ENCODE measurements at regions not wholly inside any gene's neighbourhood (a gene's known extent, or its start where the extent isn't known, plus 50 kb on each side); places are given as distances from the start of the nearest gene placed in this dataset.

- Histone ChIP-seq H3F3A (ENCODE audit: low read length, unreplicated experiment) (no peaks in the 10 kb centered on the region), H4K20me1 (ENCODE audit: low read length) (no peaks in the 10 kb centered on the region), H3K4me2 (ENCODE audit: low read length) (no peak overlapping the region), H3K36me3 (ENCODE audit: low read depth, low read length) (no peaks in the 10 kb centered on the region), H3K27ac (ENCODE audit: low read length) (no peak overlapping the region), H3K9me3 (ENCODE audit: low read length) (peaks cover 10% of the 10 kb centered on the region; the same call in 1 of the 2 replicates), H3K27me3 (ENCODE audit: low read length) (no peaks in the 10 kb centered on the region; the same call in 1 of the 2 replicates), H3K4me3 (ENCODE audit: low read length) (no peak overlapping the region), H2AFZ (ENCODE audit: low read length) (no peak overlapping the region), H3K9ac (ENCODE audit: low read length) (no peak overlapping the region), H3K79me2 (ENCODE audit: low read length) (no peaks in the 10 kb centered on the region), H3K9me2 (replicated peaks; ENCODE audit: low read length) (no peaks in the 10 kb centered on the region), H3K4me1 (ENCODE audit: insufficient read depth, low read length) (no peaks in the 10 kb centered on the region)
- intact Hi-C loops (cut with micrococcal nuclease), result no loop called here
- CTCF ChIA-PET, result no interaction called here
- no peak for DNase-seq
- TF ChIP-seq EZH2phosphoT487 (IDR thresholded peaks at IDR 0.05; ENCODE audit: borderline replicate concordance, low read length) (no peak), EZH2 (IDR thresholded peaks at IDR 0.05; ENCODE audit: low read length, unreplicated experiment) (no peak), CTCF (conservative IDR thresholded peaks at IDR 0.05; ENCODE audit: low read depth, low read length) (no peak)
- no TSS peak for BruUV-seq (replicated peaks)
- POLR2A ChIA-PET (ENCODE audit: unreplicated experiment), result no interaction called here
- no peak for ATAC-seq
These were observed 78.6 kb upstream of the CLPB start for GRCh38 chr11:72512956-72513355.

- intact Hi-C loops (cut with micrococcal nuclease), result no loop called here
- Histone ChIP-seq H3K4me2 (ENCODE audit: low read length) (no peak overlapping the region), H3K27ac (ENCODE audit: low read length) (no peak overlapping the region), H3K4me1 (ENCODE audit: insufficient read depth, low read length) (no peaks in the 10 kb centered on the region), H3K9me2 (replicated peaks; ENCODE audit: low read length) (no peaks in the 10 kb centered on the region), H3K9ac (ENCODE audit: low read length) (no peak overlapping the region), H3K9me3 (ENCODE audit: low read length) (peaks cover 10% of the 10 kb centered on the region; the same call in 1 of the 2 replicates), H2AFZ (ENCODE audit: low read length) (no peak overlapping the region), H3K79me2 (ENCODE audit: low read length) (no peaks in the 10 kb centered on the region), H3F3A (ENCODE audit: low read length, unreplicated experiment) (no peaks in the 10 kb centered on the region), H4K20me1 (ENCODE audit: low read length) (no peaks in the 10 kb centered on the region), H3K4me3 (ENCODE audit: low read length) (no peak overlapping the region), H3K27me3 (ENCODE audit: low read length) (no peaks in the 10 kb centered on the region; the same call in 1 of the 2 replicates), H3K36me3 (ENCODE audit: low read depth, low read length) (no peaks in the 10 kb centered on the region)
- TF ChIP-seq EZH2 (IDR thresholded peaks at IDR 0.05; ENCODE audit: low read length, unreplicated experiment) (no peak), EZH2phosphoT487 (IDR thresholded peaks at IDR 0.05; ENCODE audit: borderline replicate concordance, low read length) (no peak), CTCF (conservative IDR thresholded peaks at IDR 0.05; ENCODE audit: low read depth, low read length) (no peak)
- DNase-seq (no peak), ATAC-seq (no peak)
- no TSS peak for BruUV-seq (replicated peaks)
- ChIA-PET POLR2A (ENCODE audit: unreplicated experiment) (no interaction called here), CTCF (no interaction called here)
These were observed 77.2 kb upstream of the CLPB start for GRCh38 chr11:72511393-72512047.

- no peaks in the 10 kb centered on the region for H3F3A ChIP-seq (ENCODE audit: low read length, unreplicated experiment)
- no TSS peak for BruUV-seq (replicated peaks)
- H3K9me2 ChIP-seq (replicated peaks; ENCODE audit: low read length), result no peaks in the 10 kb centered on the region
- H2AFZ ChIP-seq (ENCODE audit: low read length), result no peak overlapping the region
- H3K4me2 ChIP-seq (ENCODE audit: low read length), result no peak overlapping the region
- ChIA-PET CTCF (no interaction called here), POLR2A (ENCODE audit: unreplicated experiment) (no interaction called here)
- no peaks in the 10 kb centered on the region for H3K36me3 ChIP-seq (ENCODE audit: low read depth, low read length)
- ATAC-seq, result no peak
- H3K4me3 ChIP-seq (ENCODE audit: low read length), result no peak overlapping the region
- no peaks in the 10 kb centered on the region for H4K20me1 ChIP-seq (ENCODE audit: low read length)
- H3K27ac ChIP-seq (ENCODE audit: low read length), result no peak overlapping the region
- 0 out of 2 replicates have a peak, but pooled peaks cover 4% of the 10 kb centered on the region for H3K27me3 ChIP-seq (ENCODE audit: low read length)
- intact Hi-C loops (cut with micrococcal nuclease), result no loop called here
- no peak overlapping the region for H3K9ac ChIP-seq (ENCODE audit: low read length)
- no peaks in the 10 kb centered on the region for H3K79me2 ChIP-seq (ENCODE audit: low read length)
- no peak for DNase-seq
- no peaks in the 10 kb centered on the region for H3K4me1 ChIP-seq (ENCODE audit: insufficient read depth, low read length)
- no peak for TF ChIP-seq EZH2phosphoT487 (IDR thresholded peaks at IDR 0.05; ENCODE audit: borderline replicate concordance, low read length)
- no peak for TF ChIP-seq CTCF (conservative IDR thresholded peaks at IDR 0.05; ENCODE audit: low read depth, low read length)
- TF ChIP-seq EZH2 (IDR thresholded peaks at IDR 0.05; ENCODE audit: low read length, unreplicated experiment), result no peak
- H3K9me3 ChIP-seq (ENCODE audit: low read length), result peaks cover 10% of the 10 kb centered on the region; the same call in 1 of the 2 replicates
These were observed 72.7 kb upstream of the CLPB start for GRCh38 chr11:72507050-72507449.
